HL-60 (cell line): ENCODE measurements at regions not wholly inside any gene's neighbourhood (a gene's known extent, or its start where the extent isn't known, plus 50 kb on each side); places are given as distances from the start of the nearest gene placed in this dataset.

ENCODE experiments used
- CTCF ChIP-seq: IDR thresholded peaks from one replicate; pipeline ENCODE4 v1.5.1; 2011; ENCODE audit warnings: low read length, control low read depth, inconsistent platforms; ENCODE audit not compliant: insufficient read depth
- POLR2AphosphoS5 ChIP-seq: IDR thresholded peaks from 2 replicates; pipeline ENCODE4 v1.6.1; 2012; ENCODE audit warnings: low read depth

GRCh38 chr11:112836256-112836602 lies 125.0 kb upstream of the NCAM1 start:
- TF ChIP-seq CTCF = no peak
- TF ChIP-seq POLR2AphosphoS5 = no peak
